NB4 (cell line): ENCODE measurements at regions not wholly inside any gene's neighbourhood (a gene's known extent, or its start where the extent isn't known, plus 50 kb on each side); places are given as distances from the start of the nearest gene placed in this dataset.

Source experiments
- CTCF ChIP-seq: IDR thresholded peaks from one replicate; pipeline ENCODE4 v1.5.1; 2012; ENCODE audit warnings: low read depth, low read length
- MYC ChIP-seq: IDR thresholded peaks from 2 replicates; pipeline ENCODE4 v1.6.1; 2011; ENCODE audit warnings: low read depth, low read length

- TF ChIP-seq CTCF, result no peak
- TF ChIP-seq MYC, result no peak
Observed at GRCh38 chr5:98471458-98471857, 302.0 kb upstream of the RGMB start.
